ENCODE measurements at regions not wholly inside any gene's neighbourhood (a gene's known extent, or its start where the extent isn't known, plus 50 kb on each side); places are given as distances from the start of the nearest gene placed in this dataset.

GRCh38 chr1:14137411-14138134 is 437.6 kb downstream of the PRDM2 start:
- TF ChIP-seq CTCF (IDR thresholded peaks at IDR 0.05), result no peak
- no peak for TF ChIP-seq RFX5 (IDR thresholded peaks at IDR 0.05)
